GM21825 (cell line): ENCODE measurements at regions not wholly inside any gene's neighbourhood (a gene's known extent, or its start where the extent isn't known, plus 50 kb on each side); places are given as distances from the start of the nearest gene placed in this dataset.
"Not testable (repeated sequence)": the region's sequence is repeated elsewhere in the genome, so short reads cannot be mapped to it uniquely, and the experiment has no call there.

Source experiments
- ATAC-seq: cut with Tn5 transposase; IDR thresholded peaks from one replicate; pipeline ENCODE4 v1.9.1; 2021; ENCODE audit warnings: mild to moderate bottlenecking, moderate library complexity; ENCODE audit not compliant: unreplicated experiment

DNA sequence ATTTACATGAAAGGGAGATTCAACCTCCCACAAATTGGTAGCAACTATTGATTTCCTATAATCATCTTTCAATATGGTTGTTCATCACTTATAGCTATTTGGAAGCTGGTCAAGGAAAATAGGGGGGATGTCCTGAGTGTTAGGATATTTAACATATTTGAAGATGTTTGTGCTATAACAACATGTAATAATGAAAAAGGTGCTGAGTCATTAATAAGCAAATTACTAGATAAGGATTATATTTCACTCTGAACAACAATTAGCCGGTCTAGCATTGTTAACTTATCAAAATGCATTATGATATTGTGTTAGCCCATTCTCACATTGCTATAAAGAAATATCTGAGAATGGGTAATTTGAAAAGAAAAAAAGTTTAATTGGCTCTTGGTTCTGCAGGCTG is 225.8 kb upstream of the ARPP21 start:
- no peak for ATAC-seq

DNA sequence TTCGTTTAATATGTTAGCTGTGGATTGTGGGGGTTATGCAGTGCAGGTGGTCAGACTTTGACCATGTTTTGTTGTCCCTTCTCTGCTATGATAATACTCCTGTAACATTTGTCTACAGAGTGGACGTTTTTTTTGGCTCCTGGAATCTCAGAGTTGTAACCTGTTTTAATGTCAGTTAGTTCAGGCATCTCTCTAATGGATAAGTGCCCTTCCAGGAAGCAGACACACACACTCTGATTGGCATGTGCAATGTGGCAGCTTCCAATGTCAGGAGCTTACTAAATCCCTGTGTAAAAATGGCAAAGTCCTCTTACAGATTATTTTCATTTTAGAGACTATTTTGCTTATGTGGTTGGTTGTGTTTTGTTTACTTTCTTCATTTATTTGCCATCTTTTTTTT is 222.2 kb upstream of the ARPP21 start:
- no peak for ATAC-seq

DNA sequence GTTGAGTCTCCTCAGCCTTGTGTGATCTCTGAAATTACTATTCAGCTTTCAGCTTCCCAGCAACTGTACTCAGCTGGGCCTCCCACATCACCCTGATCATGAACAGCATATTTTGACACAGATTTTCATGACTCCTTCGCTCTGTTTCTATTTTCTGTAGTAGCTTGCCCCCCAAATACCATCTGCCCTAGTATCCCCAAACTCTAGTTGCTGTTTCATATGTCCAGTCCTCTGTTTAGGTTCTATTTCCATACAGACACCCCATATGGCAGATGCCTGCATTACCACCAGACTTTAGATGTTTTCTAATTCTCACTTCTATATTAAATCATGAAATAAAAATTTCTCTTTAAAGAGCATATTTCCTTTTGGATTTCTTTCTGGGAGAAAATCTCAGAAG is 217.2 kb upstream of the ARPP21 start:
- ATAC-seq = no peak

DNA sequence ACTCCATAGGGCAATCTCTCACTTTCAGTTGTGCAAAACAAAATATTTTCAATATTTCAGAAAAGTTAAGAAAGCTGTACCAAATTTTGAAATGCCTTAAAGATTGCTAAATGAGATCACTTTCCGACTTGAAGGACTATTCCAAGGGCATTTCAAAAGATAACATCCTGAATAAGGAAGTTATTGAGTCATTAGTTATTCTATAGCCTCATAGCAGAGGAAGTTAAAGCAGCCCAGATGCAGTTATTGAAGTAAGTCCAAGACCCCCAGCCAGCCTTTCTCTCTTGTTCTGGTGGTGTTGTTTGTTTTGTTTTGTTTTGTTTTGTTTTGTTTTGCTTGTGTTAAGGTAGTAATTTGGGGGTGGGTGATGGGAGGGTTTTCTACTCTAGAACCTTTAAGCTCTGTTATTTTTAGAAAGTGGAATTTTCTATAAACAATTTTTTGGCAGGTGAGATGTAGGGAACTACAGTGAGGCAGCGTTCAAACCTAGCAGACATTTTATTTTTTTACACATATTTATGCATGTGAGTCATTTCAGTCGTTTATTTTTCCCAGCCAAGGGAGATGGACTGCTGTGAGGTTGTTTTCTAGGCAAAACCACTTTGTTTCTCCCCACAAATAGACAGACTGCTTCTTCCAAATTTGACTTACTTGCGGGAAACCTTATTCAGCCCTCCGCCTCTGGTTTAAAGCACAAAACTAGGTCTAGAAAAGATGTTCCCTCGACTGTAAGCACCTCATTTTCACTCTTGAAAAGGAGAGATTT is 216.3 kb upstream of the ARPP21 start:
- no peak for ATAC-seq

DNA sequence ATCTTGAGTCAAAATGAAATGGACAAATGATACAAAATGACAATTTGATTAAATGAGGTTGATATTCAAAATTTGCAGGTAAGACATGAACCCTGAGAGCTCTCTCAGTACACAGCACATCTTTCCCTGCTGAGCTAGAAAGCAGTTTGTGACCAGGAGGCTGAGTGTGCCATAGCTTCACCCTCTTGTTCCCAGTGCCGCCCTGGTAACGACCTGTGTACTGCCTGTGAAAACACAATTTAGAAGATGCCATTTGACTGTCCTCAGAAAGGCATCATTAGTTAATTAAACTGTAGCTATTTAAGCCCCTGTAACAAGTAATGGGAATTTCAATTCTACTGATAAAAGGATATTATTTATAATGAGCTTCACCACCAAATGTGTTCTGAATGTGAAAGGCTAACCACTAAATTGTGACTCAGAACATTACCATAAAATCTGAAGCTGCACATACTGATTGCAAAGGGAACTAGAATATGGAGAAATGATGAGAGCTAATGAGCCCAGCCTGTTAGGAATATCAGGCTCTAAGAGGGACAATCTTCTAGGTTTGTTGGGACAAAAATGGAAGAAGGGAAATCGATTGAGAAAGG is 212.9 kb upstream of the ARPP21 start:
- ATAC-seq = no peak

DNA sequence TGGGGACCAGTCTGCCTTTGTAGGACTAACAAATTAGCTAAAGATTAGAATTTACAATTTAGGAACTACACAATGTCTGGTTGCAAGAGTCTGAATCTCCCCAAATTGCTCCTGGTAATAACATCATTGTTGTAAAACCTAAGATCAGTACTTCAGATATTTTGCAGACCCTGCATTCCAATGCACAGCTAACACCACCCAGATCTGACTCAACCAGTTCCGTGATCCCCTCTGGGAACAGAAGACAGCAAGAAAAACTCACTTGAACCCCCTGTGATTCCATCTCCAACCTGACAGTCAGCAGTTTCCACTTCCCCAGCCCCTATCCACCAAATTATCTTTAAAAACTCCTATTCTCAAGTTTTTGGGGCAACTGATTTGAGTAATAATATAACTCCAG is 201.9 kb upstream of the ARPP21 start:
- no peak for ATAC-seq

DNA sequence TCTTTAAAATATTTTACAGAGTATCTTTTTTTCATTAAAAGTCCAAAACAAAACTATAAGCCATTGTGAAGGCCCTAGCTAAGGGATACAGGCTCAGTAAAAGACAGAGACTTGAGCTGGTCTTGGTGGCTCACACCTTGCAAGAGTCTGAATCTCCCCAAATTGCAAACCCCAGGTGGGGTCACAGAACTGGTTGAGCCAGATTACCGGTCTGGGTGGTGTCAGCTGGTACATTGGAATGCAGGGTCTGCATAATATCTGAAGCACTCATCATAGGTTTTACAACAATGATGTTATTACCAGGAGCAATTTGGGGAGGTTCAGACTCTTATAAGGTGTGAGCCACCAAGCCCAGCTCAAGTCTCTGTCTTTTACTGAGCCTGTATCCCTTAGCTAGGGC is 201.2 kb upstream of the ARPP21 start:
- ATAC-seq = no peak

DNA sequence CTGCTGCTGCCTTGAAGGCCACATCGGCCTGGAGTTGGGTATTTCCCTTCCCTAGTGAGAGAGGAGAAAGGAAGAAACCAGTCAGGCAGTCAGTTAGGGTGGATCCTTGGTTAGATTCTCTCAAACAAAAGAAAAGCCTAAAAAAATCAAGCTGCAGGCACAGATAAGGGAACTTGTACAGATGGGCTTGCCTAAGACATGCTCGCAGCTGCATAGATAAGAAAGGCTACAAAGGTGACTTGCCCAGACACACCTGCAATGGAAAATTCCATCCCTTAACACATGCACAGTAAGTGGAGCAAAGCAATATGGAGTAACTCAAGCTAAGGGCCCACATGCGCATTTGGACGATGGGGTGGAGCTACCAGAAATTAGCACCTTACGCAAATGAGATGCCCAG is 199.7 kb upstream of the ARPP21 start:
- no peak for ATAC-seq

DNA sequence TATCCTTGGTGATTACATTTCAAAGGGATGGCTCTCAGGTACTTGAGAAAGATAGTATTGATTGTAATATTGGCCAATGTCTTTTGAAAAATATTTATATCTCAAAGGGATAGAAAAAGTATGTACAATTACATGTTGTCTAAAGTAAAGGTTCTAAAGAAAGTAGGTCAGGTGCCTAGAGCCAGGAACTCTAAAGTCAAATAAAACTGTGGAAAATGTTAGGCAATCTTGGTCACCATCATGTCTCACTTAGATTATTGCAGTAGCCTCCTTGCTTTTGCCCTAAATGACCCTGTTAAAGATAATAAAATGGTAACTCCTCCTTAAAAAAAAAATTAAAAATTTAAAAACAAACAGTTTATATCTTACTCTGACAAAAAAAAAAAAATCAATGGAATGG is 198.5 kb upstream of the ARPP21 start:
- no peak for ATAC-seq

DNA sequence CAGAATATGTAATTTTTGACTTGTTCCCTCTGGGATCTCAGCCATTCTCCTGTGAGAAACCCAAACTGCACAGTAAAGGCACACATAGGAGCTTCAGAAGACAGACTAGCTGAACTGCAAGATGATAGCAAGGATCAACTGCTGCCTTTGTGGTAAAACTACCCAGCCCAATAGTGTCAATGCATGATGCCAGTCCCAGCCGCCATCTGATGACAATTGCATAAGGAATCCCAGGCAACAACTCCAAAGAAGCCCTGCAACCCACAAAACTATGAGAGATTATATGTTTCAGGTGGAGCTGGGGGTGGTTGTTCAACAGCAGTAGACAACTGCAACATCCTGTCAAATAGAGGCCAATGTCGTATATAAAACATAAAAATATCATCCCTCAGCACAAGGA is 192.4 kb upstream of the ARPP21 start:
- ATAC-seq = no peak

DNA sequence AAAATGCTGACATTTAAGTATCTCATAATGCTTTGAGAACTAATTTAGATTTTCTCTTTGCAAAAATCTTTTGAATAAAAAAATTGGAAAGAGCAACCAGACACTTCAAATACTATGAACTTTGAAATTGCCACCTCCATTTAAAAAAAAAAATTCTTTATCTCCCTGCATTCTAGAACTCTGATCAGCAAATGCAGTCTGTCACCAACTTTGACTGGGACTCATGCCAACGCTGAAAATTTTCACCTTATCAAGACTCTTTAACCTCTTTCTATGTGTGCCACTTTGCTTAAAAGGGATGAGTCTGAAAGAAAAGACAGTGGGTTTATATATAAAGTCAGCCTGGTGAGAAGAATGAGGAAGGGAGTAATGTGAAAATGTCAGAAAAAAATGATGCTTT is 191.2 kb upstream of the ARPP21 start:
- ATAC-seq = no peak

DNA sequence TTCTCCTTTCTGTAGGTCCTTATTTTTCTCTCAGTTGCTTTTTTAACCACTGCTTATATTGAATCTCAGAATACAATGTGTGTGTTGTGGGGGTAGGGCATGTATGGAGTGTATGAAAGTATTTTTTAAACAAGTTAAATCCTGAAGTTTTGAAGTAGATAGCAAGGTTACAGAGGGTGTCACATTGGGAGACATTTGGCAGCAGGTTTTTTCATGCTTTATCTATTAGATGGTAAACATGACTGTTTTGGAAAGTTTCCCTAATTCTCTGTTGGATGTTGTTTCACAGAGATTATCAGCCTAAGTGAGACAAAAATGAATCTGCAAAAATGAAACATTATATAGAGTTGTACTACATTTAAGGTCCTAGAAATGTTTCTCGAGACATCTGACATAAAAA is 190.6 kb upstream of the ARPP21 start:
- no peak for ATAC-seq

DNA sequence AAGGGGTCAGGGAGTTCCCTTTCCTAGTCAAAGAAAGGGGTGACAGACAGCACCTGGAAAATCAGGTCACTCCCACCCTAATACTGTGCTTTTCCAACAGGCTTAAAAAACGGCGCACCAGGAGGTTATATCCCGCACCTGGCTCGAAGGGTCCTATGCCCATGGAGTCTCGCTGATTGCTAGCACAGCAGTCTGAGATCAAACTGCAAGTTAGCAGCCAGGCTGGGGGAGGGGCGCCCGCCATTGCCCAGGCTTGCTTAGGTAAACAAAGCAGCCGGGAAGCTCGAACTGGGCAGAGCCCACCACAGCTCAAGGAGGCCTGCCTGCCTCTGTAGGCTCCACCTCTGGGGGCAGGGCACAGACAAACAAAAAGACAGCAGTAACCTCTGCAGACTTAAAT is 184.5 kb upstream of the ARPP21 start:
- not testable (repeated sequence) for ATAC-seq

DNA sequence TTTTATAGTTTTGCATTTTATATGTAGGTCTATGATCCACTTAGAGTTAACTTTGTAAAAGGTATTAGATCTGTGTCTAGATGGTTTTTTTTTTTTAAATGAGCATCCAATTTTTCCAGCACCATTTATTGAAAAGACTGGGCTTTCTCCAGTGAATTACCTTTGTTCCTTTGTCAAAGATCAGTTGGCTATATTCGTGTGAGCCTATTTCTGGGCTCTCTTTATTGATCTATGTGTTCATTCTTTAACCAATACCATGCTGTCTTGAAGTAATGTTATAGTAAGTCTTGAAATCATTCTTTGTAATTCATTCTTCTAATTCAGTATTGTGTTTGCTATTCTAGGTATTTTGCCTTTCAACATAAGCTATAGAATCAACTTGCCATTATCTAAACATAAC is 165.4 kb upstream of the ARPP21 start:
- no peak for ATAC-seq

DNA sequence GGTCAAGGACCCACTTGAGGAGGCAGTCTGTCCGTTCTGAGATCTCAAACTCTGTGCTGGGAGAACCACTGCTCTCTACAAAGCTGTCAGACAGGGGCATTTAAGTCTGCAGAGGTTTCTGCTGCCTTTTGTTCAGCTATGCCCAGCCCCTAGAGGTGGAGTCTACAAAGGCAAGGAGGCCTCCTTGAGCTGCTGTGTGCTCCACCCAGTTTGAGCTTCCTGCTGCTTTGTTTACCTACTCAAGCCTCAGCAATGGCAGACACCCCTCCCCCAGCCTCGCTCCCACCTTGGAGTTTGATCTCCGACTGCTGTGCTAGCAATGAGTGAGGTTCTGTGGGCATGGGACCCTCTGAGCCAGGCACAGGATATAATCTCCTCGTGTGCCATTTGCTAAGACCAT is 156.8 kb upstream of the ARPP21 start:
- not testable (repeated sequence) for ATAC-seq

DNA sequence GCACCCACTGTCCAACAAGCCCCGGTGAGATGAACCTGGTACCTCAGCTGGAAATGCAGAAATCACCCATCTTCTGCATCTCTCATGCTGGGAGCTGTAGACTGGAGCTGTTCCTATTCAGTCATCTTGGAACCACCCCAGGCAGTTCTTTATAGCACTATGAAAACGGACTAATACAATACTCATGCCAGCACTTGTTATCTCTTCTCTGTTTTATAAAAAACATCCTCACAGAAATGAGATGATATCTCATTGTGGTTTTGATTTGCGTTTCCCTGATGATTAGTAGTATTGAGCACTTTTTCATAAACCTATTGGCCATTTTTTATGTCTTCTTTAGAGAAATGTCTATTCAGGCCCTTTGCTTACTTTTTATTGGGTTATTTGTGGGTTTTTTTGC is 156.2 kb upstream of the ARPP21 start:
- ATAC-seq = no peak

DNA sequence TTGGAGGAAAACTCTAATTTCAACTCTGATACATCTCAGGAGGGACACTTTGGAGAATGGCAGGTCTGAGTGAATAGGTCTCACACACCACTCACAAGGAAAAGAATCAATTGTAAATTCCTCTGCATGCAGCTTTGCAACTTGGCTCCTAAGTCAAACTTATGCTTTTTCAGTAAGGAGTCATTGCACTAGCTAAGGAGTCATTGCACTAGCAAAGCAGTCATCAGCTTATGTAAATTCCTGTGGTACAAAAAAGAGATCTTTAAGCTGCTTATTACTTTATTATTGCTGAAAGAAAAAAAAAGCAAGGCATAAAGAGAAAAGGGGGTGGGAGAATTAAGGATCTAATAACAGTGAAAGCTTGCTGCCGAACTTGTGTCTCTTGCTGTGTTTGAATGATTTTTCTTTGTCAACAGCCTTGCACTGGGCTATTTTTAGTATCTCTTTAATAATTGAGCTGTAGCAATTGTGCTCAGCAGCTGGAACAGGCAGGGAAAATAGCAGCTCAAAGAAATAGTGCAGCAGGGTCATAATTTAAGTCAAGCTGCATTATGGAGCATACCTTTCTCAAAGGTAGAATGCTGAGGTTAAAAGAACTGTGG is 154.3 kb upstream of the ARPP21 start:
- ATAC-seq = no peak

DNA sequence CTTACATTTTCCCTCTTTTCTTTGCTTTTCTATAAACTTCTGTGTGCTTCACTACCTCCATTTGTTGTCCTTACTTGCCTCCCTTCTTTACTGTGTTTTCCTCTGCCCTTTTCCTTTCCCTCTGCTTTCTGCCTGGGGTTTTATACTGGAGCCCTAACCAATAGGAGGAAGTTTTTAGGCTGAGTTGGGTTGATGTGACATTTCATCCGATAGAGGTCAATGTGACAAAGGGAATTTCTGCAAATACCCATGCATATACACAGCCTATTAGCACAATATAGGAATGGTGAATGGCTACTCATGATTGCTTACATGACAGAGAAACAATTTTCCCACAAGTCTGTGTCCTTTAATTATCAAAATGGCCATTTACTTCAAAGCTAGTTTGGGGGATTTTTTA is 153.0 kb upstream of the ARPP21 start:
- no peak for ATAC-seq

DNA sequence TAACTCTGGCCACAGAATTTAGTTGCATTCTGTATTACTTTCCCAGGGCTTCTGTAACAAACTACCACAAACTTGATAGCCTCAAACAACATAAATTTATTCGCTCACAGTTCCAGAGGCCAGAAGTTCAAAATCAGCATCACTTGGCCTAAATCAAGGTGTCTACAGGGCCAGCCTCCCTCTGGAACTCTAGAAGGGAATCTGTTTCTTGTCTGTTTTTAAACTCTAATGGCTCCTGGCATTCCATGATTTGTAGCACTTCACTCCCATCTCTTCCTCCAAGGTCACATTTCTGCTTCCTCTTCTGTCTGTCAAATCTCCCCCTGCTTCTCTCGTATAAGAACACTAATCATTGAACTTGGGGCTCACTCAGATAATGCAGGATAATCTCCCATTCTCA is 151.9 kb upstream of the ARPP21 start:
- no peak for ATAC-seq

DNA sequence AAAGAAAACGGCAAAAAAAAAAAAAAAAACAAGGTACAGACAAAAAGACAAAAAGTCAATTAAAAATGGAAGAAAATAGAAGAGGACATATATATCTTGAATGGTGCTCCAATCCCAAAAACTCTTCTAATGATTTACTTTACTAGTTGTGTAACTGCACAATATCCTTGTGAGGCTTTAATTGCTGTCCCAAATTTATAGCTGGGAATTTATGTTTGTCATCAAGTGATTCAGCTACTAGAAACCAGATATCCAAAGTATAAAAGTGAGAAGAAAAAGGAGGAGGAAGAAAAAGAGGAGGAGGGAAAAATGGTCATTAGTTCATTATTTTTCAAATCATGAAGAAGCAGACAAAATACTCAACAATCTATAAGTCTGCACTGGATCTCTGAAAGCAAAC is 150.8 kb upstream of the ARPP21 start:
- ATAC-seq = no peak

DNA sequence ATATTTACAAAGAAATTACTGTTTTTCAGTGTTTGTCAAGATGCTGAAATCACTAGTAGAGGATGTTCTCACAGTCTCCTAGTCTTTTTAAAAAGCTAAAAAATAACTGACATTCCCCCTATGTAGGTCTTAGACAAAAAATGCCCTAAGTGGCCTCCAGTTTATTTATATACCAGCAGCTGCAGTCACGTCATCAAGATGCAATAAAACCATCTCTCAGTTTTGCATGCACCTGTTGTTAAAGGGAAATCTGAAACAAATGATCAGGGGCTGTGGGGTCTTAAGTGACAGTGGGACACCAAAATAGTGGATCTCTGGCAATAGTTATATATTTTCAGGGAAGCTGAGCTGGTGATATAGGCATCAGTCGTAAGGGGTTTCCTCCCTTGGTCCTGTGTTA is 146.5 kb upstream of the ARPP21 start:
- ATAC-seq = no peak

DNA sequence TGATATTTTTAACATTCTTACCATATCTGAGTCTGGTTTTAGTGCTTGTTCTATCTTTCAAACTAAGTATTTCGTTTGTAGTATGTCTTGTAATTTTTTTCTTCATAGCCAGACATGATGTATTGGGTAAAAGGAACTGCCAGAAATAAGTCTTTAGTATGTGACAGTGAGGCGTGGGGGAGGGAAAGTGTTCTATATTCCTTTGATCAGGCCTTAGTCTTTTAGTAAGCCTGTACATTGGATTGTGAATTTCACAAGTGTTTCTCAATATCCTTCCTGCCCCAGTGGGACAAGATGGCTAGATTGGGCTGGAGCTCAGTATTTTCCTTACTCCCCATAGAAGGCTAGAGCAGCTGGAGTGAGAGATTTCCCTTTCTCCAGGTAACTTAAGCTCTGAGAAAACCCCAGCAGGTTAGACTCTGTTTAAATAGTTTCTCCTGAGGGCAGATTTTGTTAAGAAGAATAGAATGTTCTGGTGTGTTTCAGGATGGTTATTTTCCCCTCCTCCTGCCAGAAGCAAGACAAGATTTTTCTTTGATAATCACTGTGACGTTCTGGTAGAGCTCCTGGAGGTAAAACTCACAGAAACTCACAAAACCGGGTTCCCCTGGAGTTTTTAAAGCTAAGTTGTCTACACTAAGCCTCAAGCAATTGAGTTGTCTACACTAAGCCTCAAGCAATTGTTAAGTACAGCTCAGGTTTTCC is 140.7 kb upstream of the ARPP21 start:
- ATAC-seq = no peak
